Activated CD8-positive, alpha-beta memory T cell treated with anti-CD3 and anti-CD28 coated beads for 24 hours (primary cell): ENCODE measurements at regions not wholly inside any gene's neighbourhood (a gene's known extent, or its start where the extent isn't known, plus 50 kb on each side); places are given as distances from the start of the nearest gene placed in this dataset.

Experiments used
- DNase-seq: peaks from one replicate; pipeline ENCODE4 v3.0.0-alpha.2; 2020

- no peak for DNase-seq
Observed at GRCh38 chr18:40011201-40011600, 1943.8 kb upstream of the PIK3C3 start.

GRCh38 chr18:40006634-40007033 lies 1948.4 kb upstream of the PIK3C3 start:
- DNase-seq = no peak

- no peak for DNase-seq
Observed at GRCh38 chr18:40004246-40004645, 1950.8 kb upstream of the PIK3C3 start.

- DNase-seq = no peak
Observed at GRCh38 chr18:39998317-39998716, 1956.7 kb upstream of the PIK3C3 start.

GRCh38 chr18:39994498-39994897 lies 1960.5 kb upstream of the PIK3C3 start:
- DNase-seq = no peak

- no peak for DNase-seq
Observed at GRCh38 chr18:39991696-39992265, 1963.3 kb upstream of the PIK3C3 start.

- DNase-seq = no peak
Observed at GRCh38 chr18:39990540-39990939, 1964.5 kb upstream of the PIK3C3 start.

- DNase-seq = no peak
Observed at GRCh38 chr18:39976771-39977170, 1978.3 kb upstream of the PIK3C3 start.

- DNase-seq = no peak
Observed at GRCh38 chr18:39972521-39972920, 1982.5 kb upstream of the PIK3C3 start.

GRCh38 chr18:39969803-39970494 lies 1985.1 kb upstream of the PIK3C3 start:
- DNase-seq = no peak

- DNase-seq = no peak
Observed at GRCh38 chr18:39966275-39966674, 1988.8 kb upstream of the PIK3C3 start.

GRCh38 chr18:39962546-39962945 lies 1992.5 kb upstream of the PIK3C3 start:
- no peak for DNase-seq

GRCh38 chr18:39960550-39960949 lies 1994.5 kb upstream of the PIK3C3 start:
- DNase-seq = no peak

- DNase-seq = no peak
Observed at GRCh38 chr18:39959839-39960238, 1995.2 kb upstream of the PIK3C3 start.

- no peak for DNase-seq
Observed at GRCh38 chr18:39958876-39959275, 1996.2 kb upstream of the PIK3C3 start.

- no peak for DNase-seq
Observed at GRCh38 chr18:39952816-39953215, 2002.2 kb upstream of the PIK3C3 start.

GRCh38 chr18:39951142-39951720 lies 2003.8 kb upstream of the PIK3C3 start:
- DNase-seq = no peak

- DNase-seq = no peak
Observed at GRCh38 chr18:39946623-39947061, 2008.4 kb upstream of the PIK3C3 start.

GRCh38 chr18:39945076-39945475 lies 2010.0 kb upstream of the PIK3C3 start:
- no peak for DNase-seq

GRCh38 chr18:39942702-39943101 lies 2012.3 kb upstream of the PIK3C3 start:
- DNase-seq = no peak

GRCh38 chr18:39938676-39939608 lies 2016.1 kb upstream of the PIK3C3 start:
- no peak for DNase-seq

- no peak for DNase-seq
Observed at GRCh38 chr18:39935598-39935997, 2019.4 kb upstream of the PIK3C3 start.

GRCh38 chr18:39918847-39919246 lies 2036.2 kb upstream of the PIK3C3 start:
- no peak for DNase-seq
